ENCODE measurements at regions not wholly inside any gene's neighbourhood (a gene's known extent, or its start where the extent isn't known, plus 50 kb on each side); places are given as distances from the start of the nearest gene placed in this dataset.

DNA sequence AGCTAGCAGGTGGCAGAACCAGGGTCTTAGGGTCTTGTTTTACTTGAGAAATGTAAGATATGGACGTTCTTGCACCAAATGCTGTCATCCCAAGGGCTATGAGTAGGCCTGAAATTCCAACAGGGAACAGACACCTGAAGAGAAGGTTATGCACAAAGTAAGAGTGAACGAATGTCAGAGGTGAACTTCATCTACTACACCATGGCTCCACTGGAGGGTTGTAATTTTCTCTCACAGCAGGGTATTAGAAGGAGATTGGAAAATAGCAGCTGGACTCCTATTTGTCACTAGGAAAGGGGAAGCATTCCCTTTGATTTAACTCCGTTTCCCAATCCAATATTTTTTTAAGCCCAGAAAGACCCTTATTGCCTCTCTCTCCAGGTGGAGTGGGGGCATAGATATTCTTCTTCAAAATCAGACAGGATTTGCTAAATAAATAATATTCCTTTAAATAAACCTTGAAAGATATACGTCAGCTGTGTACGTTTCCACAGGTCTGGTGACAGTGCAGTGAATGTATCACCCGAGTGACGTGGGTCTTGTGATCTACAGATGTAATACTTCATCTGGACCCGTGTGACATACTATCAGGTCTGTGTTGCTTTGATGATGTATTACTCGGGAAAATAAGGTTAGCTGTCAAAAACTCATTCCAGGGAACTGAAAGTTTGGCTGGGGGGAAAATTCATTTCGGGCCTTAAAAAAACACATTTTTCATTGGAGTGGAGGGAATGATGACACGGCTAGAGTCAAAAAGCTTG lies 302.6 kb downstream of the CHL1 start:
- no peak for TF ChIP-seq POLR2A (IDR thresholded peaks at IDR 0.05)
- TF ChIP-seq, protein P1, sequence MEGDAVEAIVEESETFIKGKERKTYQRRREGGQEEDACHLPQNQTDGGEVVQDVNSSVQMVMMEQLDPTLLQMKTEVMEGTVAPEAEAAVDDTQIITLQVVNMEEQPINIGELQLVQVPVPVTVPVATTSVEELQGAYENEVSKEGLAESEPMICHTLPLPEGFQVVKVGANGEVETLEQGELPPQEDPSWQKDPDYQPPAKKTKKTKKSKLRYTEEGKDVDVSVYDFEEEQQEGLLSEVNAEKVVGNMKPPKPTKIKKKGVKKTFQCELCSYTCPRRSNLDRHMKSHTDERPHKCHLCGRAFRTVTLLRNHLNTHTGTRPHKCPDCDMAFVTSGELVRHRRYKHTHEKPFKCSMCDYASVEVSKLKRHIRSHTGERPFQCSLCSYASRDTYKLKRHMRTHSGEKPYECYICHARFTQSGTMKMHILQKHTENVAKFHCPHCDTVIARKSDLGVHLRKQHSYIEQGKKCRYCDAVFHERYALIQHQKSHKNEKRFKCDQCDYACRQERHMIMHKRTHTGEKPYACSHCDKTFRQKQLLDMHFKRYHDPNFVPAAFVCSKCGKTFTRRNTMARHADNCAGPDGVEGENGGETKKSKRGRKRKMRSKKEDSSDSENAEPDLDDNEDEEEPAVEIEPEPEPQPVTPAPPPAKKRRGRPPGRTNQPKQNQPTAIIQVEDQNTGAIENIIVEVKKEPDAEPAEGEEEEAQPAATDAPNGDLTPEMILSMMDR (IDR thresholded peaks at IDR 0.05) = no peak
- WGBS (ENCODE audit: insufficient coverage, low coverage, low lambda C conversion rate, missing lambda C conversion rate) = 68% methylated on average over 11 of the region's 11 CpGs
- DNase-seq (no peak), ATAC-seq (no peak)
- Histone ChIP-seq H3K9me3 (no peaks in the 10 kb centered on the region), H3K36me3 (no peaks in the 10 kb centered on the region), H3K4me3 (no peak overlapping the region), H3K27me3 (no peaks in the 10 kb centered on the region), H3K27ac (no peak overlapping the region), H3K4me1 (no peaks in the 10 kb centered on the region)
- intact Hi-C loops (cut with DNase I) = no loop called here

GRCh38 chr3:502486-502885 lies 305.9 kb downstream of the CHL1 start:
- 44% methylated on average over 2 of the region's 2 CpGs for WGBS (ENCODE audit: insufficient coverage, low coverage, low lambda C conversion rate, missing lambda C conversion rate)
- Histone ChIP-seq H3K4me3 (no peak overlapping the region), H3K27me3 (no peaks in the 10 kb centered on the region), H3K4me1 (no peaks in the 10 kb centered on the region), H3K36me3 (no peaks in the 10 kb centered on the region), H3K9me3 (no peaks in the 10 kb centered on the region), H3K27ac (no peak overlapping the region)
- no peak for TF ChIP-seq POLR2A (IDR thresholded peaks at IDR 0.05)
- TF ChIP-seq, protein P1 (IDR thresholded peaks at IDR 0.05) = no peak
- no peak for ATAC-seq
- intact Hi-C loops (cut with DNase I) = no loop called here
- DNase-seq = no peak

- no peak for ATAC-seq
- H3K27ac ChIP-seq = no peak overlapping the region
- TF ChIP-seq, protein P1 (IDR thresholded peaks at IDR 0.05) = no peak
- TF ChIP-seq POLR2A (IDR thresholded peaks at IDR 0.05) = no peak
- no peak for DNase-seq
- H3K36me3 ChIP-seq = no peaks in the 10 kb centered on the region
- H3K4me3 ChIP-seq = no peak overlapping the region
- no peaks in the 10 kb centered on the region for H3K27me3 ChIP-seq
- no peaks in the 10 kb centered on the region for H3K4me1 ChIP-seq
- no peaks in the 10 kb centered on the region for H3K9me3 ChIP-seq
- 31% methylated on average over 2 of the region's 2 CpGs for WGBS (ENCODE audit: insufficient coverage, low coverage, low lambda C conversion rate, missing lambda C conversion rate)
- intact Hi-C loops (cut with DNase I) = no loop called here
These were observed 316.7 kb downstream of the CHL1 start for GRCh38 chr3:513301-513700.

GRCh38 chr3:514192-514591 lies 317.6 kb downstream of the CHL1 start:
- 72% methylated on average over 2 of the region's 2 CpGs for WGBS (ENCODE audit: insufficient coverage, low coverage, low lambda C conversion rate, missing lambda C conversion rate)
- no peak for ATAC-seq

More at GRCh38 chr3:514192-514591, 317.6 kb downstream of the CHL1 start:
- Histone ChIP-seq H3K4me3 (no peak overlapping the region), H3K27ac (no peak overlapping the region), H3K9me3 (no peaks in the 10 kb centered on the region), H3K4me1 (no peaks in the 10 kb centered on the region), H3K27me3 (no peaks in the 10 kb centered on the region), H3K36me3 (no peaks in the 10 kb centered on the region)
- DNase-seq = no peak
- intact Hi-C loops (cut with DNase I) = no loop called here
- TF ChIP-seq, protein P1 (IDR thresholded peaks at IDR 0.05) = no peak
- no peak for TF ChIP-seq POLR2A (IDR thresholded peaks at IDR 0.05)

All from right lobe of liver (tissue), 6 donors.